ENCODE measurements at regions not wholly inside any gene's neighbourhood (a gene's known extent, or its start where the extent isn't known, plus 50 kb on each side); places are given as distances from the start of the nearest gene placed in this dataset.

- no peak overlapping the region for H3K4me3 ChIP-seq
- peaks cover 0 to 15% (median 0%) of the 10 kb centered on the region in 3 donors for H3K4me1 ChIP-seq
- no peak for ATAC-seq
- 79 to 94% methylated on average over 3 of the region's 3 CpGs for WGBS, 2 donors (ENCODE audit: low coverage in 1 of 2)
- no peaks in the 10 kb centered on the region for H3K9me3 ChIP-seq
- H3K27me3 ChIP-seq: no peaks in the 10 kb centered on the region
- H3K27ac ChIP-seq: no peak overlapping the region
- TF ChIP-seq POLR2A (IDR thresholded peaks at IDR 0.05): no peak
- TF ChIP-seq POLR2AphosphoS5 (IDR thresholded peaks at IDR 0.05): no peak
- TF ChIP-seq EP300 (IDR thresholded peaks at IDR 0.05): no peak
- no peak for TF ChIP-seq CTCF (IDR thresholded peaks at IDR 0.05)
- no peaks in the 10 kb centered on the region for H3K36me3 ChIP-seq
Measured at GRCh38 chr2:111684611-111685010, 199.4 kb downstream of the ANAPC1 start.

DNA sequence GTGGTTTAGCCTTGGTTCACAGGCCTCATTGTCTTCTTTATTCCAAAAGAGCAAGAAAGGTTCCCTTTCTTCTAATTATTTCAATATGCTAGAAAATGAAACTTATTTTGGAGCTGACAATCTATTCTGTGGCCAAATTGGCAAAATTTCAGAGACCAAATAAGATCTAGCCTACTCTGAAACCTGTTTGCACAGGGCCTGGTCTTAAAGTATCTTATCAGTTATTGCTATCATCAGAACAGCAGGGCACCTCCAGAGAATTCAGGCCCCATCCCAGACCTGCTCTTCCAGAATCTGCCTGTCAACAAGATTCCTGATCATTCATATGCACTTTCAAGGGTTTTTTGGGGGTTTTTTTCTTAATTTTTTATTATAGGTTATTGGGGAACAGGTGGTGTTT is 198.7 kb downstream of the ANAPC1 start:
- Histone ChIP-seq H3K27me3 (no peaks in the 10 kb centered on the region), H3K27ac (no peak overlapping the region), H3K9me3 (no peaks in the 10 kb centered on the region), H3K36me3 (no peaks in the 10 kb centered on the region), H3K4me3 (no peak overlapping the region), H3K4me1 (peaks cover 0 to 23% (median 4%) of the 10 kb centered on the region in 3 donors)
- TF ChIP-seq POLR2AphosphoS5 (IDR thresholded peaks at IDR 0.05) (no peak), EP300 (IDR thresholded peaks at IDR 0.05) (no peak), CTCF (IDR thresholded peaks at IDR 0.05) (no peak), POLR2A (IDR thresholded peaks at IDR 0.05) (no peak)
- ATAC-seq: no peak

- Histone ChIP-seq H3K27ac (no peak overlapping the region), H3K4me1 (peaks cover 0 to 39% (median 9%) of the 10 kb centered on the region in 3 donors), H3K36me3 (no peaks in the 10 kb centered on the region), H3K27me3 (no peaks in the 10 kb centered on the region), H3K9me3 (no peaks in the 10 kb centered on the region), H3K4me3 (no peak overlapping the region)
- 87 to 100% methylated on average over 2 to 3 of the region's 4 CpGs for WGBS, 2 donors (ENCODE audit: low coverage in 1 of 2)
- TF ChIP-seq CTCF (IDR thresholded peaks at IDR 0.05): no peak
- no peak for TF ChIP-seq EP300 (IDR thresholded peaks at IDR 0.05)
- TF ChIP-seq POLR2A (IDR thresholded peaks at IDR 0.05): no peak
- TF ChIP-seq POLR2AphosphoS5 (IDR thresholded peaks at IDR 0.05): no peak
- ATAC-seq: no peak
Measured at GRCh38 chr2:111686994-111687393, 197.0 kb downstream of the ANAPC1 start.

- H3K4me3 ChIP-seq: no peak overlapping the region
- no peak for TF ChIP-seq POLR2A (IDR thresholded peaks at IDR 0.05)
- no peak for TF ChIP-seq EP300 (IDR thresholded peaks at IDR 0.05)
- TF ChIP-seq POLR2AphosphoS5 (IDR thresholded peaks at IDR 0.05): no peak
- no peak for TF ChIP-seq CTCF (IDR thresholded peaks at IDR 0.05)
- H3K4me1 ChIP-seq: peaks cover 0 to 44% (median 9%) of the 10 kb centered on the region in 3 donors
- no peaks in the 10 kb centered on the region for H3K36me3 ChIP-seq
- H3K9me3 ChIP-seq: no peaks in the 10 kb centered on the region
- 80% methylated on average over 2 of the region's 11 CpGs; no CpG with 5 or more reads in 1 of the 2 donors for WGBS, 2 donors (ENCODE audit: low coverage in 1 of 2)
- H3K27ac ChIP-seq: no peak overlapping the region
- no peaks in the 10 kb centered on the region for H3K27me3 ChIP-seq
- ATAC-seq: no peak
Measured at GRCh38 chr2:111687911-111688310, 196.1 kb downstream of the ANAPC1 start.

DNA sequence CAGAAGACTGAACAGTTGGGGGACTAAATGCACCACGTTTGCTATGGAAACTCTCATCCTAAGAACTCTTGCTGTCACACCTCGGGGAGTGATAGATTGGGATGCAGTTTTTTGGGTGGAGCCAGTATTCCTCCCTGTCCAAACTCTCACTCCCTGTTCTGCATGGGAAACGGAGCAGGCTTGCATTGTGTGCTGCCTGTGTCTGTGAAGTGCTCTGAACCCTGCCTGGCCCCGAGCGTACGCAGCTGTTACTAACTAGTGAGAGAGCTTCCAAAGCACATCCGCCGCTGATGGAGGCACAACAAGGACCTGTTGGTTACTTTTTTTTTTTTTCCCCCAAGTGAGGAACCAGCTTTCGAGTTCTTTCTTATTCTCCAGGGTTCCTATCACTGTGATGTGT is 195.5 kb downstream of the ANAPC1 start:
- no peaks in the 10 kb centered on the region for H3K27me3 ChIP-seq
- H3K36me3 ChIP-seq: no peaks in the 10 kb centered on the region
- TF ChIP-seq CTCF (IDR thresholded peaks at IDR 0.05): no peak
- TF ChIP-seq POLR2A (IDR thresholded peaks at IDR 0.05): no peak
- TF ChIP-seq POLR2AphosphoS5 (IDR thresholded peaks at IDR 0.05): no peak
- TF ChIP-seq EP300 (IDR thresholded peaks at IDR 0.05): no peak
- H3K9me3 ChIP-seq: no peaks in the 10 kb centered on the region
- ATAC-seq: no peak
- H3K27ac ChIP-seq: no peak overlapping the region
- 60 to 70% methylated on average over 9 of the region's 9 CpGs for WGBS, 2 donors (ENCODE audit: low coverage in 1 of 2)
- H3K4me1 ChIP-seq: peaks cover 0 to 44% (median 9%) of the 10 kb centered on the region in 3 donors
- no peak overlapping the region for H3K4me3 ChIP-seq

Data from gastroesophageal sphincter (tissue), 4 donors.